Stomach smooth muscle (tissue), 2 donors: ENCODE measurements at regions not wholly inside any gene's neighbourhood (a gene's known extent, or its start where the extent isn't known, plus 50 kb on each side); places are given as distances from the start of the nearest gene placed in this dataset.
"Not testable (repeated sequence)": the region's sequence is repeated elsewhere in the genome, so short reads cannot be mapped to it uniquely, and the experiment has no call there.

Source experiments
- H3K27ac ChIP-seq: one replicate; pipeline ENCODE4 v1.7.0; 2013; ENCODE audit warnings: mild to moderate bottlenecking, low read length, inconsistent platforms
- H3K27me3 ChIP-seq, 2 donors: one replicate each; pipeline ENCODE4 v1.7.0; 2013; ENCODE audit warnings: low read length in 2 of 2; ENCODE audit not compliant: insufficient read depth in 2 of 2, control insufficient read depth in 1 of 2
- H3K36me3 ChIP-seq, 2 donors: one replicate each; pipeline ENCODE4 v1.7.0; 2013; ENCODE audit warnings: low read length in 2 of 2; ENCODE audit not compliant: control insufficient read depth in 2 of 2, insufficient read depth in 2 of 2
- H3K4me1 ChIP-seq: one replicate; pipeline ENCODE4 v1.7.0; 2013; ENCODE audit warnings: low read length; ENCODE audit not compliant: control insufficient read depth, insufficient read depth
- H3K4me3 ChIP-seq, 2 donors: one replicate each; pipeline ENCODE4 v1.7.0; 2013; ENCODE audit warnings: low read length in 2 of 2
- H3K9ac ChIP-seq, 2 donors: one replicate each; pipeline ENCODE4 v1.7.0; 2013; ENCODE audit warnings: low read length in 2 of 2, mild to moderate bottlenecking in 1 of 2
- H3K9me3 ChIP-seq, 2 donors: one replicate each; pipeline ENCODE4 v1.7.0; 2013; ENCODE audit warnings: low read length in 2 of 2; ENCODE audit not compliant: control insufficient read depth in 2 of 2
- donor health status: healthy.
- donor health status: Pancreatic carcinoma.

DNA sequence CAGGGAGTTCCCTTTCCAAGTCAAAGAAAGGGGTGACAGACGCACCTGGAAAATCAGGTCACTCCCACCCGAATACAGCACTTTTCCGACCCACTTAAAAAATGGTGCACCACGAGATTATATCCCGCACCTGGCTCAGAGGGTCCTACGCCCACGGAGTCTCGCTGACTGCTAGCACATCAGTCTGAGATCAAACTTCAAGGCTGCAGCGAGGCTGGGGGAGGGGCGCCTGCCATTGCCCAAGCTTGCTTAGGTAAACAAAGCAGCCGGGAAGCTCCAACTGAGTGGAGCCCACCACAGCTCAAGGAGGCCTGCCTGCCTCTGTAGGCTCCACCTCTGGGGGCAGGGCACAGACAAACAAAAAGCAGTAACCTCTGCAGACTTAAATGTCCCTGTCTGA is 277.8 kb upstream of the ARHGAP42 start:
- H3K36me3 ChIP-seq, H3K27me3 ChIP-seq, H3K27ac ChIP-seq, H3K9ac ChIP-seq, H3K4me3 ChIP-seq, H3K4me1 ChIP-seq, H3K9me3 ChIP-seq: not testable (repeated sequence)

DNA sequence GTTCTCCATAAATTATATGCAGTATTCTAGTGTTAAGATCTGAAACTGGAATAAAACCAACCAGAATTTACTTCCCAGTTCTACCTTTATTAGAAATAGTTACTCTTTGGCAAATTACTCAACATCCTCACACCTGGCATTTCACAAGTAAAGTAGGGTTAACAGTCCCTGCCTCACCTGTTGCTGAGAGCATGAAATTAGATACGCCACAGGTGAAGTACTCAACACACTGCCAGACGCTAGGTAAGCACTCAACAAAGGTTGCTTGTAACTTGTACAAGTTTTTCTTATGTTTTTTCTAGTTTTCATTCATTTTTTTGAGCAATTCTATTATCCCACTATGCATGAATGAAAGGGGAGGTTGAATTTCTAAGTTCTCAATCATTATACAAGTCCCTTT is 267.6 kb upstream of the ARHGAP42 start:
- H3K36me3 ChIP-seq: no peaks in the 10 kb centered on the region
- no peak overlapping the region for H3K9ac ChIP-seq
- no peaks in the 10 kb centered on the region for H3K27me3 ChIP-seq
- H3K27ac ChIP-seq: no peak overlapping the region
- no peaks in the 10 kb centered on the region for H3K4me1 ChIP-seq
- peaks cover 2 to 9% of the 10 kb centered on the region in 2 donors for H3K9me3 ChIP-seq
- no peak overlapping the region for H3K4me3 ChIP-seq

DNA sequence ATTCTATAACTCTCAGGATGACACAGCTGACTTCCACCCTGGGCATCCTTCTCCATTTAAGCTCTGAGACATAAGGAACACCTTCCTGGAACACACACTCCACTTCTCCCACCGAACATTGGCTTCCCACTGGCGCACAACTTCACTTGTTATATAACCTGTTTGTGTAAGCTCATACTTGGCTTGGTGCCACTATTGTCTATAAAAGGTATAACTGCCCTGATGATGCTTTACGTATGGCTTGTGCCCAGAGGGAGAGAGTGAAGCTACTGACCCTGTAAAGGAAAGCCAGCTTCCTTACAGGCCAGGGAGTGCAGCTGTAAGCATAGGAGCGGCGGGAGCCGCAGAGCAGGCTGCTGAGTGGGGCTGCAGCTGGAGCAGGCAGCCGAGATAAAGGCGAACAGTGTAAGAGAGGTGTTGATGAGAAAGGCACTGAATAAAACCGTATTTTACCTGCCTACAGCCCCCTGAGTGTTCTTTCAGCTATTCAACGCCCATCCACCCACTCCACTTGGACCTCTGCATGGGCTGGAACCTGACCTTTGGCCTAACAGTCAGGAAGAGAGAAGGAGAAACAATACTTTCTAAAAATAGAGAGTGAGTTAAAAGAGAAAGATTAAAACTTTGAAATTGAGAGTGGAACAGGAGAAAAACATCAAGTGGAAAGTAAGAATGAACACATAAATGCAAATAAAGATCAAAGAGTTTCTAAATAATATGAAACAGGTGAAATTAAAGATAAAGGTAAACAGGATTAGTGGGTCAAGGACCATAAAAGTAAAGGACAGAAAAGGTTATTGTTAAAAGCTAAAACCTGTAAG is 252.1 kb upstream of the ARHGAP42 start:
- Histone ChIP-seq H3K4me3 (no peak overlapping the region), H3K9me3 (no peaks in the 10 kb centered on the region), H3K36me3 (no peaks in the 10 kb centered on the region), H3K27me3 (no peaks in the 10 kb centered on the region), H3K27ac (no peak overlapping the region), H3K9ac (no peak overlapping the region), H3K4me1 (peaks cover 2% of the 10 kb centered on the region)

DNA sequence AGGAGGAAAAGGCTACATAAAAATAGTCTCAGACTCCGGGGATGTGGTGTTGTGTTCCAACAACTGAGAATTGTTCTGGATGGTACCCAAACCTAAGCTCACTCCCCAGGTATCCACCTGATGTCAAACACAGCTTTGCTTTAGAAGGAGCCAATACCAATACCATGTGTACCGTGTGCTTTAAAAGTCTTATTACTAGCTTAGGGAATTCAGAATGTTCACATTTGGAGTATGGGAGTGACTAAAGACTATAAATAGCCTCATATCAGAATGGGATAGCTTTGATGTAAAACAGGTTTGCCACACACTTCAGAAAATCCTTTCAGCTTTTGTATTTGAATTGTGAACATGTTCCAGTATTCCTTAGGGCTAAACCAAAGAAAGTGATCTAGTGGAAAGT is 248.7 kb upstream of the ARHGAP42 start:
- Histone ChIP-seq H3K27me3 (no peaks in the 10 kb centered on the region), H3K36me3 (no peaks in the 10 kb centered on the region), H3K9me3 (no peaks in the 10 kb centered on the region), H3K4me3 (no peak overlapping the region), H3K9ac (no peak overlapping the region), H3K27ac (no peak overlapping the region), H3K4me1 (no peaks in the 10 kb centered on the region)

DNA sequence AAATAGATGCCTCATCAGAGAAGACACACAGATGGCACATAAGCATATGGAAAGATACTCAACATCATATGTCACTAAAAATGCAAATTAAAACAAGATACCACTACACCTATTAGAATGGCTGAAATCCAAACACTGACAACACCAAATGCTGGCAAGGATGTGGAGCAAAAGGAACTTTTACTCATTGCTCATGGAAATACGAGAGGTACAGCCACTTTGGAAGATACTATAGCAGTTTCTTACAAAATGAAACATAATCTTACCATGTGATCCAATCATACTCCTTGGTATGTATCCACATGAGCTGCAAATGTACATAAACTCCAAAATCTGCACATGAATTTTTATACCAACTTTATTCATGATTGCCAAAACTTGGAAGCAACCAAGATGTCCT is 246.0 kb upstream of the ARHGAP42 start:
- no peak overlapping the region for H3K27ac ChIP-seq
- H3K4me1 ChIP-seq: no peaks in the 10 kb centered on the region
- no peak overlapping the region for H3K9ac ChIP-seq
- no peaks in the 10 kb centered on the region for H3K36me3 ChIP-seq
- no peaks in the 10 kb centered on the region for H3K9me3 ChIP-seq
- no peaks in the 10 kb centered on the region for H3K27me3 ChIP-seq
- H3K4me3 ChIP-seq: no peak overlapping the region

DNA sequence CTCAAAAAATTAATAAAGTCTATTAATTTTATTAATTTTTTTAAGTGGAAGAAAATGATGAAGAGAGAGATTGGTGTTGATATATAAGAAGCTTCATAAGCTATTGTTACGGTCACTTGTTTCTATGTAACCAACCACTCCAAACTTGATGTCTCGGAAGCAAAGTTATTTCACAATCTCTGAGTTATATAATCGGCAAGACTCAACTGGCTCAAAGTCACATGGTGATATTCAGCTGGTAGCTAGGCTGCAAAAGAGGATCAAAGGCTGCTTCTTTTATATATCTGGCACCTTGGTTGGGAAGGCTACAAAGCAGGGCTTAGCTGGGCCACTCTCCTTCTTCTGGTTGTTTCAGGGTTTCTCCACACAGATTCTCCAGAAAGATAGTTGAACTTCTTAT is 245.1 kb upstream of the ARHGAP42 start:
- H3K9me3 ChIP-seq: no peaks in the 10 kb centered on the region
- H3K9ac ChIP-seq: no peak overlapping the region
- H3K4me1 ChIP-seq: no peaks in the 10 kb centered on the region
- no peaks in the 10 kb centered on the region for H3K36me3 ChIP-seq
- no peaks in the 10 kb centered on the region for H3K27me3 ChIP-seq
- H3K27ac ChIP-seq: no peak overlapping the region
- H3K4me3 ChIP-seq: no peak overlapping the region

DNA sequence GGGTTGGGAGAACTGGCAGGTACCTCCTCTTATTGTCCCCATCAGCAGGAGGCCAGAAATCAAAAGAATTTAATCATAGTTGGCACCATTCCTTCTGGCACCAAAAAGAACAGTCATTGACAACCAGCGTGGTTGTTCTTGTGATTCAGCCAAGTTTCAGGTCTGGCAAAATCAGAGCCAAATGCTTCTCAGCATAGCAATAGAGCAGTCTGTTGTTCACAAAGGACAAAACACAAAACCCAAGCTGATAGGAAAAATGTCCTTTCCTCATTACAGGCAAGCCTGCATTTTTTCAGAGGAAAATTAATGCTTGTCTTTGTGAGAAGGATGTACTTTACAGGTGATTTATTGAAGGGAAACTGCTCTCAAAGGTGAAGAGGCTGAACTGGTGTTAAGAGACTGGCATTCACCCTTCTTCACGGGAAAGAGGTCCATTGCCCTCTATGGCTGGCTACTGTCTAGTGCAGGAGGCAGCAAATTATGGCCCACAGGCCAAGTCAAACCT is 241.8 kb upstream of the ARHGAP42 start:
- H3K36me3 ChIP-seq: no peaks in the 10 kb centered on the region
- H3K9ac ChIP-seq: no peak overlapping the region
- no peaks in the 10 kb centered on the region for H3K4me1 ChIP-seq
- no peaks in the 10 kb centered on the region for H3K27me3 ChIP-seq
- no peak overlapping the region for H3K27ac ChIP-seq
- no peak overlapping the region for H3K4me3 ChIP-seq
- H3K9me3 ChIP-seq: no peaks in the 10 kb centered on the region

DNA sequence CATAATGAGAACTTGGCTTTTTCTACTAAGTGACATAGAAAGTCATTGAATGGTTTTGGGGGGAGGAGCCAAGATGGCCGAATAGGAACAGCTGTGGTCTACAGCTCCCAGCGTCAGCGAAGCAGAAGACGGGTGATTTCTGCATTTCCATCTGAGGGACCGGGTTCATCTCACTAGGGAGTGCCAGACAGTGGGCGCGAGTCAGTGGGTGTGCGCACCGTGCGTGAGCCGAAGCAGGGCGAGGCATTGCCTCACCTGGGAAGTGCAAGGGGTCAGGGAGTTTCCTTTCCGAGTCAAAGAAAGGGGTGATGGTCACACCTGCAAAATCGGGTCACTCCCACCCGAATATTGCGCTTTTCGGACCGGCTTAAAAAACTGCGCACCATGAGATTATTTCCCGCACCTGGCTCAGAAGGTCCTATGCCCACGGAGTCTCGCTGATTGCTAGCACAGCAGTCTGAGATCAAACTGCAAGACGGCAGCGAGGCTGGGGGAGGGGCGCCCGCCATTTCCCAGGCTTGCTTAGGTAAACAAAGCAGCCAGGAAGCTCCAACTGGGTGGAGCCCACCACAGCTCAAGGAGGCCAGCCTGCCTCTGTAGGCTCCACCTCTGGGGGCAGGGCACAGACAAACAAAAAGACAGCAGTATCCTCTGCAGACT is 235.2 kb upstream of the ARHGAP42 start:
- not testable (repeated sequence) for H3K4me1 ChIP-seq, H3K27ac ChIP-seq, H3K36me3 ChIP-seq, H3K9ac ChIP-seq, H3K4me3 ChIP-seq, H3K9me3 ChIP-seq, H3K27me3 ChIP-seq

DNA sequence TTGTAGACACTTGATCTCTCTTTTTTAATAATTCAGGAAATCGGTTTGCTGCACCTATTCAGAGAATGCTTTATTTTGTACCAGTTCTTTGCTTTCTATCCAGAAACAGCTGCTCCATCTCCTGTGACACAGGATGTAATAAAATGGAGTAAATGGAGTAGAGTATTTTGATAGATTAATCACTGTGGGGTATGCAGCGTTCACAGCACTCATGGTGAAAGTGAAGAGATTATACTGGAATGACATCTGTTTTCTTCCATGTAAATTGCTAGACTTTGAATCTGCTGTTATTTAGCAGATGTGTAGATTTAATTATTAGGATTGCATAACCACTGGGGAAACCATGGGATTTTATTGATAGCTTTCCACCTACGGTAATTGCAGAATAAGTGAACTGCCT is 227.3 kb upstream of the ARHGAP42 start:
- Histone ChIP-seq H3K4me1 (no peaks in the 10 kb centered on the region), H3K27me3 (no peaks in the 10 kb centered on the region), H3K27ac (no peak overlapping the region), H3K9ac (no peak overlapping the region), H3K36me3 (no peaks in the 10 kb centered on the region), H3K4me3 (no peak overlapping the region), H3K9me3 (no peaks in the 10 kb centered on the region)

DNA sequence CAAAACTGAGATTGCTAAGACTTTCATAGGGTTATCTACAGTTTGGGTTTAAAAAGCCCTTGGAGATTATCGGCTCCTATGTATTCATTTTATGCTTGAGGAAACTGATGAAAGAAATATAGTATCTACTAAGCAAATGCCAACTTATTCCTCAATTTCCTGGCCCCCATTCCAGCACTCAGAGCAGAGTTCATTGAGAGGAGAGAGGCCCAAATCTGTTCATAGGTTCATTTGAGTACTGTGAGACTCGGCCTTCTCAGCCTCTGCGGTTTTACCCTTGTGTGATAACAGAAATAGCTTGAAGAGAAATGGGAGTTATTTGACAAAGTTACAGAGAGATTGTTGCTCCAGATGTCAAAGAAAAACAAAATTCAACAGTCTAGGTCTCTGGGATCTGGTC is 226.7 kb upstream of the ARHGAP42 start:
- H3K9ac ChIP-seq: no peak overlapping the region
- no peaks in the 10 kb centered on the region for H3K4me1 ChIP-seq
- H3K9me3 ChIP-seq: no peaks in the 10 kb centered on the region
- no peaks in the 10 kb centered on the region for H3K27me3 ChIP-seq
- H3K36me3 ChIP-seq: no peaks in the 10 kb centered on the region
- H3K4me3 ChIP-seq: no peak overlapping the region
- no peak overlapping the region for H3K27ac ChIP-seq
